Lower lobe of right lung (tissue), 2 donors: ENCODE measurements at regions not wholly inside any gene's neighbourhood (a gene's known extent, or its start where the extent isn't known, plus 50 kb on each side); places are given as distances from the start of the nearest gene placed in this dataset.

Source experiments
- ATAC-seq, 2 donors: fragments of 200-7000 bp; cut with Tn5 transposase; one replicate each; pipeline ENCODE4 v1.9.1; 2020 to 2022; ENCODE audit warnings: mild to moderate bottlenecking in 2 of 2, moderate library complexity in 2 of 2
- DNase-seq: peaks from one replicate; pipeline ENCODE4 v3.0.0-alpha.2; 2020
- H3K27ac ChIP-seq: fragments of 200-600 bp; one replicate; pipeline ENCODE4 v1.8.0; 2022
- H3K27me3 ChIP-seq: fragments of 200-600 bp; one replicate; pipeline ENCODE4 v1.8.0; 2022; ENCODE audit warnings: low read depth
- H3K36me3 ChIP-seq: fragments of 200-600 bp; one replicate; pipeline ENCODE4 v1.8.0; 2022; ENCODE audit warnings: mild to moderate bottlenecking
- H3K4me1 ChIP-seq: fragments of 200-600 bp; one replicate; pipeline ENCODE4 v1.8.0; 2022
- H3K4me3 ChIP-seq: fragments of 200-600 bp; one replicate; pipeline ENCODE4 v1.8.0; 2022; ENCODE audit warnings: mild to moderate bottlenecking
- H3K9me3 ChIP-seq: fragments of 200-600 bp; one replicate; pipeline ENCODE4 v1.8.0; 2022
- intact Hi-C: fragments of 100-400 bp; cut with DNase I; formaldehyde crosslinking; loops from one replicate; pipeline ENCODE4 v1.11.0; 2022
- TF ChIP-seq, protein P1 (sequence below): fragments of 200-600 bp; IDR thresholded peaks from one replicate; pipeline ENCODE4 v1.8.0; 2022; ENCODE audit warnings: antibody characterized with exemption, mild to moderate bottlenecking
- donor health status: DM: no; HTN: yes; CAD: no; lungs with severe emphysema.

GRCh38 chr13:54337540-54337939 lies 1308.9 kb downstream of the OLFM4 start:
- DNase-seq (no peak), ATAC-seq (no peak)
- Histone ChIP-seq H3K27me3 (no peaks in the 10 kb centered on the region), H3K4me1 (no peaks in the 10 kb centered on the region), H3K4me3 (no peak overlapping the region), H3K36me3 (no peaks in the 10 kb centered on the region), H3K9me3 (no peaks in the 10 kb centered on the region), H3K27ac (no peak overlapping the region)
- intact Hi-C loops, result no loop called here
- TF ChIP-seq, protein P1, sequence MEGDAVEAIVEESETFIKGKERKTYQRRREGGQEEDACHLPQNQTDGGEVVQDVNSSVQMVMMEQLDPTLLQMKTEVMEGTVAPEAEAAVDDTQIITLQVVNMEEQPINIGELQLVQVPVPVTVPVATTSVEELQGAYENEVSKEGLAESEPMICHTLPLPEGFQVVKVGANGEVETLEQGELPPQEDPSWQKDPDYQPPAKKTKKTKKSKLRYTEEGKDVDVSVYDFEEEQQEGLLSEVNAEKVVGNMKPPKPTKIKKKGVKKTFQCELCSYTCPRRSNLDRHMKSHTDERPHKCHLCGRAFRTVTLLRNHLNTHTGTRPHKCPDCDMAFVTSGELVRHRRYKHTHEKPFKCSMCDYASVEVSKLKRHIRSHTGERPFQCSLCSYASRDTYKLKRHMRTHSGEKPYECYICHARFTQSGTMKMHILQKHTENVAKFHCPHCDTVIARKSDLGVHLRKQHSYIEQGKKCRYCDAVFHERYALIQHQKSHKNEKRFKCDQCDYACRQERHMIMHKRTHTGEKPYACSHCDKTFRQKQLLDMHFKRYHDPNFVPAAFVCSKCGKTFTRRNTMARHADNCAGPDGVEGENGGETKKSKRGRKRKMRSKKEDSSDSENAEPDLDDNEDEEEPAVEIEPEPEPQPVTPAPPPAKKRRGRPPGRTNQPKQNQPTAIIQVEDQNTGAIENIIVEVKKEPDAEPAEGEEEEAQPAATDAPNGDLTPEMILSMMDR, result no peak

DNA sequence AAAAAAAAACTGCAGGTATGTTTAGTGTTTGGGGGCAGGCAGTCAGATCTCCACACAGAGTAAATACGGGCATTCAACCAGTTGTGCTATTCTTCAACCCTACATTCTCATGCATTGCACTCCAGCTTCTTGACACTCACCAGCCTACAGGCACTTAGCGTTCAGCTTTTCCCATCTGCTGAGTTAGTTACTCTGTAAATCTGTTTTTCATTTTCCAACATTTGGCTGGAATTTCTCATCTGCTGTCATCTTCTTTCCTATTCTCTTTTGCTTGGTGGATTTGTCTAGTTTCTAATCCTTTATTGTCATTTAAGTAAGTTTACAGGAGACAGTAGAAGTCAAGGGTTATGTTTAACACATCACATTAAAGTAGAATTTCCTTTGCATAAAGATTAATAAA lies 1318.9 kb downstream of the OLFM4 start:
- Histone ChIP-seq H3K27me3 (no peaks in the 10 kb centered on the region), H3K4me1 (no peaks in the 10 kb centered on the region), H3K4me3 (no peak overlapping the region), H3K27ac (no peak overlapping the region), H3K36me3 (no peaks in the 10 kb centered on the region), H3K9me3 (no peaks in the 10 kb centered on the region)
- intact Hi-C loops, result no loop called here
- DNase-seq, result no peak
- TF ChIP-seq, protein P1, result no peak
- ATAC-seq, result no peak

DNA sequence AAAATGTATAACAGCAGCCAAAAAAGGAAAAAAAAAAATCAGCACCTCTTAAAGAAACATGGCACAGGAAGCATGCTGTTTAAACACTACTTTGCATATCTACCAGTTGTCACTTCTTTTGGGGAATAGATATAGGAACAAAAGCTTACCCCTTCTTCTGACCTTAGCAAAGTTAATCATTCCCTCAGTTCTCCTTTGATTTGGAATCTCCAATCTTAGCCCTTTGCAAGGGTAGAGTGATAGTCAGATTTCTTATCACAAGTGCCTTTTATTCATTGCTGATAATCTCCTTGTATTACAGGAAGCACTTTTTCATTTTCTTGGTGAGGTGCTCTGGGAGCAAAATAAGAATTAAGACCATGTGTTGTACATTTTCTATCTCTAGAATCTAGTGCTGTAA lies 1327.6 kb downstream of the OLFM4 start:
- Histone ChIP-seq H3K27me3 (no peaks in the 10 kb centered on the region), H3K4me1 (no peaks in the 10 kb centered on the region), H3K36me3 (no peaks in the 10 kb centered on the region), H3K27ac (no peak overlapping the region), H3K9me3 (no peaks in the 10 kb centered on the region), H3K4me3 (no peak overlapping the region)
- intact Hi-C loops, result no loop called here
- DNase-seq (no peak), ATAC-seq (no peak)
- TF ChIP-seq, protein P1, result no peak

DNA sequence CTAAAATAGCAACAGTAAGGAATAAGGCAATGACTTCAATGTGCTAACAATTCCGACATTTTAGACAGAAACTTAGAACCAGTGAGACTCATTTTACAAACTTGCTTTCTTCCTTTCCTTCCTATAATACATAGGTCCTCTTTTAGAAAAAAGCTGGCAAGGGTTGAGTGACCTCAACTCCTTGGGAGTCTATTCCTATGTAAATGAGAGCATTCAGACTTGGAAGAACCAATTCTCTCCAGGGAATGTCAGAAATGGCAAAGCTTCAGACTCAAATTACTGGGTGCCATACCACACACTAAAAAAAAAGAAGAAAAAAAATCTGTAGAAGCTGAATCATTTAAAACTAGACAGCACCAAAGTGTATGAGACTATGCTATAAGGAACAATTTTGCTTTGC lies 1328.2 kb downstream of the OLFM4 start:
- H3K27ac ChIP-seq, result no peak overlapping the region
- H3K36me3 ChIP-seq, result no peaks in the 10 kb centered on the region
- ATAC-seq (no peak), DNase-seq (no peak)
- no peaks in the 10 kb centered on the region for H3K4me1 ChIP-seq
- intact Hi-C loops, result no loop called here
- H3K27me3 ChIP-seq, result no peaks in the 10 kb centered on the region
- no peak overlapping the region for H3K4me3 ChIP-seq
- TF ChIP-seq, protein P1, result no peak
- no peaks in the 10 kb centered on the region for H3K9me3 ChIP-seq

GRCh38 chr13:54357284-54357933 lies 1328.8 kb downstream of the OLFM4 start:
- ATAC-seq (no peak), DNase-seq (no peak)
- Histone ChIP-seq H3K36me3 (no peaks in the 10 kb centered on the region), H3K4me3 (no peak overlapping the region), H3K4me1 (no peaks in the 10 kb centered on the region), H3K27me3 (no peaks in the 10 kb centered on the region), H3K27ac (no peak overlapping the region), H3K9me3 (no peaks in the 10 kb centered on the region)
- intact Hi-C loops, result no loop called here
- TF ChIP-seq, protein P1, result no peak
